ENCODE measurements at regions not wholly inside any gene's neighbourhood (a gene's known extent, or its start where the extent isn't known, plus 50 kb on each side); places are given as distances from the start of the nearest gene placed in this dataset.

DNA sequence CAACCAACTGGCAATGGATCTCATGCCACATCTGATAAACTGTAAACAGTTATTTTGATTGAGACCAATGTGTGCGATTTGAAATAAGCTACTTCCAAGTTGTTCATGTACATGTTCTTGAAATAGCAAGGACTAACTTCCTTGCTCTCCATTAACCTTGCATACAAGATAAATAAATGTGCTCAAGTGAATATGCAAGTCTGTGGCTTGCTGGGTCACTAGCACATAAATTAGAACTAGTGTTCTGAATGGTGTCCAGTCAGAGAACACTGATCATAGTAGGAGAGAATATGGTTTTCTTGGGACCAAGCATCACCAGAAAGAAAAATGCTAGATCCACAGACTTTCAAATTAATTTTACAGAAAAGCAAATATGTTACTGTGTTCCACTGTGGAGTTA lies 640.0 kb upstream of the CCDC54 start:
- in situ Hi-C loops (cut with HindIII; ENCODE audit: low pct_unique_long_range_greater_than_20kb, low sequenced_read_pairs) = no loop called here
- no peak for DNase-seq (ENCODE audit: low read depth in 1 of 2, low spot score in 1 of 2)
- TF ChIP-seq JUND (IDR thresholded peaks at IDR 0.05; ENCODE audit: low read depth) = no peak

DNA sequence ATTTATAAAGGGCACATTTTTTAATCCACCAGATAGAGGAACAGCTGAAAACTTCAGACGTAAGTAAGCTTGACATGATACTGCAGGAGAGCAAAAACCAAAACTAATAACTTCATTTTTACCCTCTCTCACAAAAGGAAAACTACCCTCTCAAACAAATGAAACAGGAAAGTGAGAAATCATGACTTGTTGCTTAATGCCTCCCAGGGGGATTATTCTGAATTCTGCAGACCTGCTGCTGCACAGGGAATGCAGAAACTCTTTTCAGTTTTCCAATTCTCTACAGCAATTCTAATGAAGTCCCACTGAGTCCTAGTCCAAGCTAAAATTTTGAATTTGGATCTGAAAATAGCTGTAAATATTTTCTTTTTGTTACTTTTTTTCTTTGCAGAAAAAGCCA lies 637.1 kb upstream of the CCDC54 start:
- no peak for DNase-seq (ENCODE audit: low read depth in 1 of 2, low spot score in 1 of 2)
- in situ Hi-C loops (cut with HindIII; ENCODE audit: low pct_unique_long_range_greater_than_20kb, low sequenced_read_pairs) = no loop called here

DNA sequence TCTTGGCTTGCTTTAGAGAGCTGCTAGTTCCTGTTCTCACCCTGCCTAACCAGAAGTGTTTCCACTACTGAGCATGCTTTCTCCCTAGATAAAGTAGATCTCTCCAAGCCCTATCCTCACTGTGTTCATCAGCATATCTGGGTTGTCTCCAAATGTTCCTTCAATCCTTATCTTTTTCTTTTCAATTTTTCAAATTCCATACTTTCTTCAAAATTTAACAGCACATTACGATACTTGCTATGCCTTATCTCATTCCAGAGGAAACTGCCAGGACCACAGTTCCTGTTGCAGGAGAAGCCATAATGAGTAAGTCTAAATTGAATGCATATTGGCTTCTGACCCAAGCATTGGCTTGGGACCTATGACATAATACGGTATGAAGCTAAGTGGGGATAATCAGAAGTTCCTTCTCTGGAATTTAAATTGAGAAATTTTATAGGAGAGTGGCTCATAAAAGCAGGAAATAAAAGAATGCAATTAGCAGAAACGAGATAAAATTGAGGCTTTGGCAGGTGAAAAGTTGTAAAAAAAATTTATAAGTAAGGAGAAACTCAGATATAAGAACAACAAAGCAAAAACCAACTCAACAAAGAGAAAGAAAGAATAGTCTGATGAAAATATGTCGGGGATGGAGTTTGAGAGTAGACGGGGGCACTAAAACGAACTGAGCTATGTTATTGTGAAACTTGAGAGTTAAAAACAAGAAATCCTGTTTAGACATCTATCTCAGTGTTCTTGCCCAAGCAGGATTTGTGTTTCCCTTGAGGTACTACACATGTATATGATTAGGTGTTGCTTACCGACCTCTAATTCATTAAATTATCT lies 631.7 kb upstream of the CCDC54 start:
- no peak for TF ChIP-seq JUND (IDR thresholded peaks at IDR 0.05; ENCODE audit: low read depth)
- no peak for DNase-seq (ENCODE audit: low read depth in 1 of 2, low spot score in 1 of 2)
- in situ Hi-C loops (cut with HindIII; ENCODE audit: low pct_unique_long_range_greater_than_20kb, low sequenced_read_pairs) = no loop called here

More for the DNA sequence above, 637.1 kb upstream of the CCDC54 start:
- no peak for TF ChIP-seq JUND (IDR thresholded peaks at IDR 0.05; ENCODE audit: low read depth)

DNA sequence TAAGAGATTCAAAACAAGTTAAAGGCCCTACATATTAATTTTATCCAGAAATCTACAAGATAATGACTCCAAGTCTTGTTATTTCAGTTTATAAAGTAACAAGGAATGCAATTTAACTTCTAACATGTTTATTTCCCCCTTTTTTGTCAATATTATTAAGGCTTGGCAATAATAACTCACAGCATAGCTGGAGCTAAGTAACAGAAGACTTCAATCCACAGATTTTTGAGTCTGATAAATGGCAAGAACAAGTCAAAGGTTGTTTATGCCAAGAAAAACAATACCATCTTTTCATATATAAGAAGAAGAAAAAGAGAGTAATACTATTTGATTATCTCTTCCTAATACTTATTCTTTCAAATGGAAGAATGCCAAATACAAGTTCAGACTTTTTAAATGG lies 631.0 kb upstream of the CCDC54 start:
- in situ Hi-C loops (cut with HindIII; ENCODE audit: low pct_unique_long_range_greater_than_20kb, low sequenced_read_pairs) = no loop called here
- DNase-seq (ENCODE audit: low read depth in 1 of 2, low spot score in 1 of 2) = no peak
- TF ChIP-seq JUND (IDR thresholded peaks at IDR 0.05; ENCODE audit: low read depth) = no peak

DNA sequence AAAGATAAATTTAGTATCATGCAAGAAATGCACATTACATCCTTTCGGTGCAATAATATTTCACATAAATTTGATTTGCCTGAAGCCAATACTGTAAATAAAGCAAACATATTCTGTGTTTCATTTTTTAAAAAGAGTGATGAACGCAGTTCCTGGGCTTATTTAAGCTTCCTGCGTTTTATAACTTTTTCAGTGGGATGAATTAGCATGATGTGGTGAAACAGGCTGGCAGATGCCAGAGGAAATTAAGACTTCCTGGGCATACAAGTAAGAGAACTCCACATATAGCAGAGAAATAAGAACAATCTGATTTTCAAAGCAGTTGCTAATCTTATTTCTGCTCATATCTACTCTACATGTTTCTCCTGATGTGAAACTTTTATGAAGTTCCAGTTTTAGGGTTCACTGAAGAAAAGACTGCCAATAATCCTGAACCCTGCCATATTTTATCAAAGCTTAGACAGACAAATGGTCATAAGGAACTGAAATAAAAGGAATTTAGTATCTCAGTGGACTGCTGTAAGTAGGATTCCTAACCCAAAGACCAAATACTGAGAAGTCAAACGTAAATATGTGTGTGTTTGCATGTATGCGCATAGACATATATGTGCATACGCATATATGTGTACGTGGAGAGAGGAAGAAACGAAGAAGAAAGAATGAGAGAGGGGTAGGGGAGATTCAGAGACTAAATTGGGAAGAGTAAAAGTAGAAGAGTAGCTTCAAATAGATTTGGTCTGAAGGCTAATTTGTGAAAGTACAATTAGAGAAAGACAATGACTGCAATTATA lies 628.6 kb upstream of the CCDC54 start:
- no peak for DNase-seq (ENCODE audit: low read depth in 1 of 2, low spot score in 1 of 2)
- in situ Hi-C loops (cut with HindIII; ENCODE audit: low pct_unique_long_range_greater_than_20kb, low sequenced_read_pairs) = no loop called here
- no peak for TF ChIP-seq JUND (IDR thresholded peaks at IDR 0.05; ENCODE audit: low read depth)

DNA sequence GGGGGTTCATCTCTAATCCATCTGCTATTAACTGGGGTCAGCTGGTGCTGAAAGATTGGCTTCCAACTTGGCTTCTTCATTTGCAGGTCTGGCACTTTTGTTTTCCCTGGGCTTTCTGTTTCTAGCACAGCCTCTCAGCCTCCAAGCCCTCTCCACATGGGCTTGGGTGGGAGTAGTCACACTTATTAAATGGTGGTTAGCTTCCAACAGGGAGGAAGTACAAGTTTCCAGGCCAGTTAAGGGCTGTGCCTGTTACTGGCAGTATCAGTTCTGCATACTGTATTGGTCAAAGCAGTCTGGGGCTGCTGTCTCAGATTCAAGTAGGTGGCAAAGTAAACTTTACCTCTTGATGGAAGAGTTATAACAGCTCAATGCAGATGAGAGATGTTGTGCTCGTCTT lies 627.1 kb upstream of the CCDC54 start:
- DNase-seq (ENCODE audit: low read depth in 1 of 2, low spot score in 1 of 2) = no peak
- in situ Hi-C loops (cut with HindIII; ENCODE audit: low pct_unique_long_range_greater_than_20kb, low sequenced_read_pairs) = no loop called here
- no peak for TF ChIP-seq JUND (IDR thresholded peaks at IDR 0.05; ENCODE audit: low read depth)

DNA sequence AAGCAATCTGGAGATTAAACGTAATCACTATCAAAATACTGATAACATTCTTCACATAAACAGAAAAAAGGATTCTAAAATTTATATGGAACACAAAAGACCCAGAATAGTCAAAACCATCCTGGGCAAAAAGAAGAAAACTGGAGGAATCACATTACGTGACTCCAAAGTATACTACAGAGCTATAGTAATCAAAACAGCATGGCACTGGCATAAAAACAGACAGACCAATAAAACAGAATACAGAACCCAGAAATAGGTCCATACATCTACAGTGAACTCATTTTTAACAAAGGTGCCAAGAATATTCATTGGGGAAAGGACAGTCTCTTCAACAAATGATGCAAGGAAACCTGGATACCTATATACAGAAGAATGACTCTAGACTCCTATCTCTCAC lies 621.9 kb upstream of the CCDC54 start:
- no peak for DNase-seq (ENCODE audit: low read depth in 1 of 2, low spot score in 1 of 2)
- in situ Hi-C loops (cut with HindIII; ENCODE audit: low pct_unique_long_range_greater_than_20kb, low sequenced_read_pairs) = no loop called here
- TF ChIP-seq JUND (IDR thresholded peaks at IDR 0.05; ENCODE audit: low read depth) = no peak

DNA sequence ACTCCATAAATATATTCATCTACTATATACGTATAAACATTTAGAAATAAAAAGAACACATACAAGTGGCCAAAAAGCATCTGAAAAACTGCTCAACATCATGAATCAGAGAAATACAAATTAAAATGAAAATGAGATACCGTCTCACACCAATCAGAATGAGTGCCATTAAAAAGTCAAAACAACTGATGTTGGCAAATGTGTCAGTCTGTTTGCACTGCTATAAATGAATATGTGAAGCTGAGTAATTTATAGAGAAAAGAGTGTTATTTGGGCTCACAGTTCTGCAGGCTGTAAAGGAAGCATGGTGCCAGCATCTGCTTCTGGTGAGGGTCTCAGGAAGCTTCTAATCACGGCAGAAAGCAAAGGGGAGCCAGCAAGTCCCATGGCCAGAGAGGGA lies 620.3 kb upstream of the CCDC54 start:
- no peak for TF ChIP-seq JUND (IDR thresholded peaks at IDR 0.05; ENCODE audit: low read depth)
- in situ Hi-C loops (cut with HindIII; ENCODE audit: low pct_unique_long_range_greater_than_20kb, low sequenced_read_pairs) = no loop called here
- no peak for DNase-seq (ENCODE audit: low read depth in 1 of 2, low spot score in 1 of 2)

DNA sequence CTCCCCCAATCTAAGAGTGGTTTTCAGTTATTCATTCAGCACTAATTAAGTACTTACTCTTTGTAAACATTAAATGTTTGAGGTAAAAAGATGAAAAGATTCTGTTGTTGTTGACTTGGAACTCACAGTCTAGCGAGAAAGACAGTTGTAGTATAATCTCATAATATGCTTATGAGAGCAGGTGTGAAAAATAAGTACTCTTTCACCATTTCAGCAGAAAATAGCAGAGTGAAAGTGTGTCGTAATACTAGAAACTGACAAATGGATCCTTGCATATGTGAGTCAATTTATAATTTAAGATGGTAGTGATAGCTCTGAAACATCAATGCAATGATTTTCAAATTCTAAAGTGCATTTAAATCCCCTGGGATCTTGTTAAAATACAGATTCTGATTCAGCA lies 618.8 kb upstream of the CCDC54 start:
- in situ Hi-C loops (cut with HindIII; ENCODE audit: low pct_unique_long_range_greater_than_20kb, low sequenced_read_pairs) = no loop called here
- no peak for DNase-seq (ENCODE audit: low read depth in 1 of 2, low spot score in 1 of 2)
- no peak for TF ChIP-seq JUND (IDR thresholded peaks at IDR 0.05; ENCODE audit: low read depth)

DNA sequence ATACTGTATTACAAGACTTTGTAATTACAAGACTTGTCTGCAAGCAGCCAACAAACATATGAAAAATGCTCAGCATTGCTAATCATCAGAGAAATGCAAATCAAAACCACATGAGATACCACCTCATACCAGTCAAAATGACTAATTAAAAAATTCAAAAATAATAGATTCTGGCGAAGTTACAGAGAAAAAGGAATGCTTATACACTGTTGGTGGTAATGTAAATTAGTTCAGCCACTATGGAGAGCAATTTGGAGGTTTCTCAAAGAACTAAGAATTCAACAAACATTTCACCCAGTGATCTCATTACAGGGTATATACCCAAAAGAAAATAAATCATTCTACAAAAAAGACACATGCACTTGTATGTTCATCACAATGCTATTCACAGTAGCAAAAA lies 617.5 kb upstream of the CCDC54 start:
- no peak for TF ChIP-seq JUND (IDR thresholded peaks at IDR 0.05; ENCODE audit: low read depth)
- in situ Hi-C loops (cut with HindIII; ENCODE audit: low pct_unique_long_range_greater_than_20kb, low sequenced_read_pairs) = no loop called here
- no peak for DNase-seq (ENCODE audit: low read depth in 1 of 2, low spot score in 1 of 2)

DNA sequence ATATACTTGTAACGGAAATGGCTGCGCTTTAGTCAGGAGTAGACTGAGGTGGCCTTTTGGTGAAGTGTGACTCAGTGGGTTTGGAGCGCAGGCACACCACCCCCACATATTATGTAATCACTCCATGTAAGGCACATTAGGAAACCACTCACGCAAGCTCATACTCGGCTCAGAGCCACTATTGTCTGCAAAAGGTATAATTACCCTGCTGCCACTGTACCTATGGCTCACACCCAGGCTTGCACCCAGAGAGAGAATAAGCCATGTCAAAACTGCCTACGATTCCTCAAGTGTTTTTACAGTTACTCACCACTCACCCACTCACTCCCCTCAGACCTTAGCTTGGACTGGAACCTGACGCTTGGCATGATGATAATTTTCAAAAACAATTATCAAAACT lies 611.9 kb upstream of the CCDC54 start:
- in situ Hi-C loops (cut with HindIII; ENCODE audit: low pct_unique_long_range_greater_than_20kb, low sequenced_read_pairs) = no loop called here
- TF ChIP-seq JUND (IDR thresholded peaks at IDR 0.05; ENCODE audit: low read depth) = no peak
- no peak for DNase-seq (ENCODE audit: low read depth in 1 of 2, low spot score in 1 of 2)

DNA sequence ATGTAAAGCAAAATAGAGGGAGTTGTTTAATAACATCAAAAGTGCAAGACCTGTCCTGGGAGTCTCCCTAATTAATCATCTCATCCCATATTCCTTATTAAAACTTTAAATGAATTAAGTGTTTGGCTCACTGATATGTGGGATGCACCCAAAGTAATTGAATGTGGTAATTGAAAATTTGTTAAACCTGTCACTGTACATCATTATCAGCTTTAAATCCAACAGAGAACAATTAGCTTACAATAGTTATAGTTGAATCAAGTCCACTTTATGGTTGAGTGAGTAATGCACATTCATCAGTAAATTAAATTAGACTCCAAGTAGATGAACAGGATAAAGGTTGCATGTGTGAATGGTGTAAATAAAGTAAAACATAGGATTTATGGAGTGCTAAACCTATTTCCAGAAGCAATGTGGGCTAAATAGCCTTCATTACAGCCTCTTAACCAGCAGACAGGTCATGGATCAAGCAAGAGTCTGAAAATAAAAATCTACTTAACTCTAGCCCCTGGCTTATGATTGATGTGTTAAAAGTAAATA lies 608.2 kb upstream of the CCDC54 start:
- in situ Hi-C loops (cut with HindIII; ENCODE audit: low pct_unique_long_range_greater_than_20kb, low sequenced_read_pairs) = no loop called here
- DNase-seq (ENCODE audit: low read depth in 1 of 2, low spot score in 1 of 2) = no peak
- no peak for TF ChIP-seq JUND (IDR thresholded peaks at IDR 0.05; ENCODE audit: low read depth)

DNA sequence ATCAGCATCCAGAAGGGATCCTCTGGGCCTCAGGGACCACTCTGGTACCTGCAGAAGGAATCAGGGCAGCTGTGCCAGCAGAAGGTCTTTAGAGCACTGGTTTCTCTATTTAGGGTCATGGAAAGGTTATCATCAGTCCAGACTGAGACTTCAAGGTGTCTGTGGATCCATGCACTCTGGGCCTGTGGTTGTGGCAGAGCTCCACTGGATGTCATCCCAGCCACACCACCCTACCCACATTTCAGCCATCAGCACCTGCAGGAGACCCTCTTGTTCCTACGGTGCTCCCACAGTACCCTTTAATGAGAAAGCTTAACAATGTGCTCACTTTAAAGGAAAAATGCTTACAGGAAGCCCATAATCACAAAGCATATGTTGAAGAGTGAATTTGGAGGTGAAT lies 603.4 kb upstream of the CCDC54 start:
- DNase-seq (ENCODE audit: low read depth in 1 of 2, low spot score in 1 of 2) = no peak
- no peak for TF ChIP-seq JUND (IDR thresholded peaks at IDR 0.05; ENCODE audit: low read depth)
- in situ Hi-C loops (cut with HindIII; ENCODE audit: low pct_unique_long_range_greater_than_20kb, low sequenced_read_pairs) = no loop called here
